ENCODE measurements at regions not wholly inside any gene's neighbourhood (a gene's known extent, or its start where the extent isn't known, plus 50 kb on each side); places are given as distances from the start of the nearest gene placed in this dataset.

- TF ChIP-seq CTCF (IDR thresholded peaks at IDR 0.05; ENCODE audit: low read depth, low read length, missing input control) (no peak), RAD21 (IDR thresholded peaks at IDR 0.05) (no peak), TAF1 (conservative IDR thresholded peaks at IDR 0.05) (no peak), RXRA (IDR thresholded peaks at IDR 0.05) (no peak), SP1 (IDR thresholded peaks at IDR 0.05) (no peak), JUND (IDR thresholded peaks at IDR 0.05) (no peak), NR2F2 (IDR thresholded peaks at IDR 0.05) (peak; percentile 79), ATF3 (IDR thresholded peaks at IDR 0.05) (no peak)
- TF ChIP-seq, protein P1, sequence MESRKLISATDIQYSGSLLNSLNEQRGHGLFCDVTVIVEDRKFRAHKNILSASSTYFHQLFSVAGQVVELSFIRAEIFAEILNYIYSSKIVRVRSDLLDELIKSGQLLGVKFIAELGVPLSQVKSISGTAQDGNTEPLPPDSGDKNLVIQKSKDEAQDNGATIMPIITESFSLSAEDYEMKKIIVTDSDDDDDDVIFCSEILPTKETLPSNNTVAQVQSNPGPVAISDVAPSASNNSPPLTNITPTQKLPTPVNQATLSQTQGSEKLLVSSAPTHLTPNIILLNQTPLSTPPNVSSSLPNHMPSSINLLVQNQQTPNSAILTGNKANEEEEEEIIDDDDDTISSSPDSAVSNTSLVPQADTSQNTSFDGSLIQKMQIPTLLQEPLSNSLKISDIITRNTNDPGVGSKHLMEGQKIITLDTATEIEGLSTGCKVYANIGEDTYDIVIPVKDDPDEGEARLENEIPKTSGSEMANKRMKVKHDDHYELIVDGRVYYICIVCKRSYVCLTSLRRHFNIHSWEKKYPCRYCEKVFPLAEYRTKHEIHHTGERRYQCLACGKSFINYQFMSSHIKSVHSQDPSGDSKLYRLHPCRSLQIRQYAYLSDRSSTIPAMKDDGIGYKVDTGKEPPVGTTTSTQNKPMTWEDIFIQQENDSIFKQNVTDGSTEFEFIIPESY (IDR thresholded peaks at IDR 0.05), result no peak
- TF ChIP-seq, protein P2, sequence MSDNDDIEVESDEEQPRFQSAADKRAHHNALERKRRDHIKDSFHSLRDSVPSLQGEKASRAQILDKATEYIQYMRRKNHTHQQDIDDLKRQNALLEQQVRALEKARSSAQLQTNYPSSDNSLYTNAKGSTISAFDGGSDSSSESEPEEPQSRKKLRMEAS (IDR thresholded peaks at IDR 0.05), result no peak
These were observed 78.0 kb upstream of the SMNDC1 start for GRCh38 chr10:110382695-110383094.

Measured in liver (tissue), 3 donors.